ENCODE measurements at regions not wholly inside any gene's neighbourhood (a gene's known extent, or its start where the extent isn't known, plus 50 kb on each side); places are given as distances from the start of the nearest gene placed in this dataset.

DNA sequence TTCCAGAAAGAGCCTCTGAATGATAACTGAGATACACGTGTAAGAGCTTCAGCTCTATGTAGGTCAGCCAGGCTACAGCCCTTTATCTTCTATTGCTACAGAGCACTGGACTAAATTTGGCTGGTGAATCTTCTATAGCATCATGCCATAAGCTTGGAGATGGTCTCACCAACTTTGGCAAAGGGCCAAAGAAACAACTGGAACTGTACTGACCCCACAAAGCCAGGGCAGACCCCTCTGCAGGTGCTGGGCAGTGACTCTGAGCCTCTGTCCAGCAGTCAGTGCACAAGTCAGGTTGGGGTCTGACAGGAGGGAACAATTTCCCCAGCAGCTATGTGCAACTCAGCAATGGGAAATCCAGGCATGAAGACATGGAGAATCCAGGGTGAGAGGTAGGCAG, 57.8 kb upstream of the NFASC start (continued):
- no peak for TF ChIP-seq NFATC3 (CRISPR knock-in tag; IDR thresholded peaks at IDR 0.05)

DNA sequence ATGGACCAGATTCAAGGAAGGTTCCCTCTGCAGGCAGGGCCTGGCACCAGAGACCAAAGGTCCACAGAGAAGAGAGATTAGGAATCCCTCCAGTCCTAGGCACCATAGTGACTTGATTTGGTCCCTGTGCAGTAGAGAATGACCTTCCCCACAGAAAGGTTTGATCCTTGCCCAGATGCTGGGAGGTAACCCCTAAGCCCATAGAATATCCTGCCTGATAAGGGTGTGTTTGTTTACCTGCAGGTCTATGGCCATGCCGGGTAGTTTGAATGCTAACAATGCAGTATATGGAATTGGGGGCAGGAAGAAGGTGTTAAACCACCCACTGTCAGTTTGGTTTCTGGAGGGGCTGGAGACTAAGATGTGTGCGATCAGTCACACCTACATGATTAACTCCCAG, 57.1 kb upstream of the NFASC start:
- Histone ChIP-seq H3K4me3 (replicated peaks in 1 of 3; ENCODE audit: insufficient read depth in 1 of 3, low read depth in 2 of 3, low read length in 3 of 3) (no peak overlapping the region), H4K20me1 (ENCODE audit: insufficient read depth, low read length) (no peaks in the 10 kb centered on the region), H3K4me1 (ENCODE audit: insufficient read depth, low read length) (no peaks in the 10 kb centered on the region), H3K79me2 (ENCODE audit: insufficient read depth, low read length) (no peaks in the 10 kb centered on the region), H3K27me3 (ENCODE audit: control insufficient read depth in 1 of 2, insufficient read depth in 2 of 2, low read length in 2 of 2) (peaks cover 0 to 14% of the 10 kb centered on the region in 2 experiments; a peak in 2 of 5 replicates), H3K9ac (ENCODE audit: insufficient read depth, low read depth, low read length) (no peak overlapping the region), H3K4me2 (ENCODE audit: low read depth, low read length) (no peak overlapping the region), H3K36me3 (replicated peaks in 1 of 2; ENCODE audit: control insufficient read depth in 1 of 2, insufficient read depth in 2 of 2, low read length in 2 of 2) (no peaks in the 10 kb centered on the region), H3K27ac (ENCODE audit: extremely low read length, insufficient read depth, low read length) (no peak overlapping the region), H3K9me3 (ENCODE audit: low read length) (no peaks in the 10 kb centered on the region), H2AFZ (ENCODE audit: low read length) (no peak overlapping the region)
- ChIA-PET POLR2A (no interaction called here), CTCF (ENCODE audit: low intra/inter-chr PET ratio, low total read pairs) (no interaction called here)
- no peak for ATAC-seq
- no TSS peak for BruUV-seq (replicated peaks)
- intact Hi-C loops (cut with micrococcal nuclease; ENCODE audit: unreplicated experiment) (no loop called here), in situ Hi-C loops (cut with HindIII; ENCODE audit: extremely low pct_ligation_motif_present, low pct_unique_long_range_greater_than_20kb) (no loop called here)
- FAIRE-seq: no peak
- DNase-seq (ENCODE audit: low spot score): no peak
- 0% methylated on average over 1 of the region's 2 CpGs for WGBS (ENCODE audit: low lambda C conversion rate)
- TF ChIP-seq NFIB (CRISPR knock-in tag; IDR thresholded peaks at IDR 0.05; ENCODE audit: borderline replicate concordance) (no peak), CCDC6 (CRISPR knock-in tag; IDR thresholded peaks at IDR 0.05) (no peak), TBX3 (IDR thresholded peaks at IDR 0.05; ENCODE audit: borderline replicate concordance) (no peak), SNRNP70 (IDR thresholded peaks at IDR 0.05; ENCODE audit: low read depth, low read length) (no peak), TCF12 (IDR thresholded peaks at IDR 0.05) (no peak), TCF12 (CRISPR knock-in tag; IDR thresholded peaks at IDR 0.05) (no peak), ZNF557 (CRISPR knock-in tag; IDR thresholded peaks at IDR 0.05) (no peak)
- TF ChIP-seq, protein P1, sequence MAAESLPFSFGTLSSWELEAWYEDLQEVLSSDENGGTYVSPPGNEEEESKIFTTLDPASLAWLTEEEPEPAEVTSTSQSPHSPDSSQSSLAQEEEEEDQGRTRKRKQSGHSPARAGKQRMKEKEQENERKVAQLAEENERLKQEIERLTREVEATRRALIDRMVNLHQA (CRISPR knock-in tag; IDR thresholded peaks at IDR 0.05): no peak
- TF ChIP-seq, protein P2, sequence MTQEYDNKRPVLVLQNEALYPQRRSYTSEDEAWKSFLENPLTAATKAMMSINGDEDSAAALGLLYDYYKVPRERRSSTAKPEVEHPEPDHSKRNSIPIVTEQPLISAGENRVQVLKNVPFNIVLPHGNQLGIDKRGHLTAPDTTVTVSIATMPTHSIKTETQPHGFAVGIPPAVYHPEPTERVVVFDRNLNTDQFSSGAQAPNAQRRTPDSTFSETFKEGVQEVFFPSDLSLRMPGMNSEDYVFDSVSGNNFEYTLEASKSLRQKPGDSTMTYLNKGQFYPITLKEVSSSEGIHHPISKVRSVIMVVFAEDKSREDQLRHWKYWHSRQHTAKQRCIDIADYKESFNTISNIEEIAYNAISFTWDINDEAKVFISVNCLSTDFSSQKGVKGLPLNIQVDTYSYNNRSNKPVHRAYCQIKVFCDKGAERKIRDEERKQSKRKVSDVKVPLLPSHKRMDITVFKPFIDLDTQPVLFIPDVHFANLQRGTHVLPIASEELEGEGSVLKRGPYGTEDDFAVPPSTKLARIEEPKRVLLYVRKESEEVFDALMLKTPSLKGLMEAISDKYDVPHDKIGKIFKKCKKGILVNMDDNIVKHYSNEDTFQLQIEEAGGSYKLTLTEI (CRISPR knock-in tag; conservative IDR thresholded peaks at IDR 0.05): no peak
